Activated CD8-positive, alpha-beta T cell treated with anti-CD3 and anti-CD28 coated beads for 36 hours (primary cell): ENCODE measurements at regions not wholly inside any gene's neighbourhood (a gene's known extent, or its start where the extent isn't known, plus 50 kb on each side); places are given as distances from the start of the nearest gene placed in this dataset.
A peak's percentile ranks its signal among the peaks of the same experiment; 100 is the strongest.

Experiments used
- ATAC-seq: fragments of 200-7000 bp; cut with Tn5 transposase; one replicate; pipeline ENCODE4 v1.10.0; 2021; ENCODE audit warnings: mild to moderate bottlenecking, moderate library complexity
- CTCF ChIA-PET: fragments of 350-600 bp; sonication (Branson Sonifier 250); formaldehyde crosslinking; loops from one replicate; lab custom pipeline; 2021; ENCODE audit warnings: antibody characterized with exemption; lab: Charles Lee
- POLR2A ChIA-PET: fragments of 350-600 bp; sonication (Branson Sonifier 250); formaldehyde crosslinking; loops from one replicate; lab custom pipeline; 2021; ENCODE audit warnings: antibody characterized with exemption; lab: Charles Lee
- DNase-seq: peaks from one replicate; pipeline ENCODE4 v3.0.0-alpha.2; 2020
- H3K27ac Mint-ChIP-seq: one replicate; pipeline ENCODE4 v1.8.0; 2021; ENCODE audit warnings: mild to moderate bottlenecking, mixed read lengths
- H3K27me3 Mint-ChIP-seq: one replicate; pipeline ENCODE4 v1.8.0; 2021; ENCODE audit warnings: mixed read lengths
- H3K36me3 Mint-ChIP-seq: one replicate; pipeline ENCODE4 v1.8.0; 2021; ENCODE audit warnings: low read depth, mixed read lengths
- H3K4me1 Mint-ChIP-seq: one replicate; pipeline ENCODE4 v1.8.0; 2021; ENCODE audit warnings: low read depth, mixed read lengths
- H3K4me3 Mint-ChIP-seq: one replicate; pipeline ENCODE4 v1.8.0; 2021; ENCODE audit warnings: mild to moderate bottlenecking, moderate library complexity, mixed read lengths
- H3K9me3 Mint-ChIP-seq: one replicate; pipeline ENCODE4 v1.8.0; 2021; ENCODE audit warnings: mixed read lengths
- CTCF ChIP-seq: fragments of 200-600 bp; IDR thresholded peaks from one replicate; pipeline ENCODE4 v1.8.0; 2022; ENCODE audit warnings: antibody characterized with exemption, mild to moderate bottlenecking
- intact Hi-C: fragments of 100-400 bp; cut with micrococcal nuclease; formaldehyde crosslinking; loops from one replicate; pipeline ENCODE4 v1.10.0; 2022

- intact Hi-C loops, result no loop called here
- no peak for TF ChIP-seq CTCF
- Mint-ChIP-seq H3K27me3 (no peaks in the 10 kb centered on the region), H3K4me3 (no peak overlapping the region), H3K27ac (no peak overlapping the region), H3K36me3 (no peaks in the 10 kb centered on the region), H3K4me1 (no peaks in the 10 kb centered on the region), H3K9me3 (no peaks in the 10 kb centered on the region)
- POLR2A ChIA-PET, result no interaction called here
- DNase-seq (no peak), ATAC-seq (no peak)
- CTCF ChIA-PET, result no interaction called here
Observed at GRCh38 chr6:81999826-82000225, 247.3 kb upstream of the TENT5A start.

- Mint-ChIP-seq H3K4me1 (no peaks in the 10 kb centered on the region), H3K4me3 (no peak overlapping the region), H3K36me3 (no peaks in the 10 kb centered on the region), H3K9me3 (no peaks in the 10 kb centered on the region), H3K27ac (no peak overlapping the region), H3K27me3 (no peaks in the 10 kb centered on the region)
- intact Hi-C loops, result no loop called here
- ChIA-PET CTCF (no interaction called here), POLR2A (no interaction called here)
- TF ChIP-seq CTCF, result no peak
- DNase-seq (no peak), ATAC-seq (no peak)
Observed at GRCh38 chr6:81999270-81999669, 246.8 kb upstream of the TENT5A start.

GRCh38 chr6:81998432-81998831 lies 246.0 kb upstream of the TENT5A start:
- no peak overlapping the region for H3K27ac Mint-ChIP-seq
- no peak overlapping the region for H3K4me3 Mint-ChIP-seq
- ATAC-seq (no peak), DNase-seq (no peak)
- ChIA-PET CTCF (no interaction called here), POLR2A (no interaction called here)
- no peaks in the 10 kb centered on the region for H3K9me3 Mint-ChIP-seq
- no peak for TF ChIP-seq CTCF
- no peaks in the 10 kb centered on the region for H3K4me1 Mint-ChIP-seq
- no peaks in the 10 kb centered on the region for H3K36me3 Mint-ChIP-seq
- no peaks in the 10 kb centered on the region for H3K27me3 Mint-ChIP-seq
- intact Hi-C loops, result no loop called here

DNA sequence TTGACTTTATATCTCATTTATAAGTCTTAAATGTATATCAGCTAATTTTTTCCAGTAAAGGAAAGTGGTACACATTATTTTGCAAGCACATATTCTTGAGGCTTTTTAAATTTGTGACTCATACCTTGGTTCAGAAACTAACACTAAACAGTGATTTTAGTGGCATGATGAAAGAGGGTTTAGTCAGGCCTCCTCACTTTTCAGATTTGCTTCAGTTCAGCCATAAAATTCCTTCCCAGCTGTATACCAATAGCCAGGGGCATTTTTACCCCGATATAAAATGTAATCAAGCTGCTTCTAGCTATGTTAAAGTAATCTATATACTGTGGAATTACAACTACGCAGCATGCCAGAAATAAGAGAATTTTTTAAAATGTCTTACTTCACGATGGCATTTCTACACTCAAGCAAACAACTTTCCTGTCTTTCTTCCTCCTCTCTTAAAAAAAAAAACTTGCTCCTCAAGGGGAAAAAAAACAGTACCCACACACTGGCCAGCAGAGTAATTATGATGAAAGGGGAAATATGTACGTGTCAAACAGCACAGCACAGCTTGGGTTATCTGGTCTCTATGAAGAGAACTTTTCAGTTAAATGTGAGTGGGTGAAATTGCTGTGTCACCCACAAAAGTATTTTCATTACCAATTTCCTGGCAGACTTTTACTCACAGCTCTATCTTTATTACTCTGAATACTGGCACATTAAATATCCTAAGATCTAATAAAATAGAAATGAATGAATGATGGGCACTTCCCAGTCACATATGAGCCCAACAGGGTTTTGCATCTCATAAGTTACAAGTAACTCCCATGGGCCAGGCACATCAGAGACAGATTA lies 244.8 kb upstream of the TENT5A start:
- TF ChIP-seq CTCF, result no peak
- Mint-ChIP-seq H3K36me3 (no peaks in the 10 kb centered on the region), H3K27me3 (no peaks in the 10 kb centered on the region), H3K9me3 (no peaks in the 10 kb centered on the region), H3K27ac (no peak overlapping the region), H3K4me3 (no peak overlapping the region), H3K4me1 (no peaks in the 10 kb centered on the region)
- intact Hi-C loops, result no loop called here
- DNase-seq (no peak), ATAC-seq (peak; percentile 34)
- CTCF ChIA-PET, result interaction anchor here (0.6 kb wide), 1 partner anchor 124 kb away, joined by 3 read pairs; no protein-coding TSS in a partner anchor
- POLR2A ChIA-PET, result no interaction called here

- Mint-ChIP-seq H3K27me3 (no peaks in the 10 kb centered on the region), H3K36me3 (no peaks in the 10 kb centered on the region), H3K4me3 (no peak overlapping the region), H3K27ac (no peak overlapping the region), H3K9me3 (no peaks in the 10 kb centered on the region), H3K4me1 (no peaks in the 10 kb centered on the region)
- DNase-seq (no peak), ATAC-seq (no peak)
- POLR2A ChIA-PET, result no interaction called here
- CTCF ChIA-PET, result no interaction called here
- intact Hi-C loops, result no loop called here
- no peak for TF ChIP-seq CTCF
Observed at GRCh38 chr6:81996414-81996813, 243.9 kb upstream of the TENT5A start.
